ENCODE measurements at regions not wholly inside any gene's neighbourhood (a gene's known extent, or its start where the extent isn't known, plus 50 kb on each side); places are given as distances from the start of the nearest gene placed in this dataset.
"Not testable (repeated sequence)": the region's sequence is repeated elsewhere in the genome, so short reads cannot be mapped to it uniquely, and the experiment has no call there.

DNA sequence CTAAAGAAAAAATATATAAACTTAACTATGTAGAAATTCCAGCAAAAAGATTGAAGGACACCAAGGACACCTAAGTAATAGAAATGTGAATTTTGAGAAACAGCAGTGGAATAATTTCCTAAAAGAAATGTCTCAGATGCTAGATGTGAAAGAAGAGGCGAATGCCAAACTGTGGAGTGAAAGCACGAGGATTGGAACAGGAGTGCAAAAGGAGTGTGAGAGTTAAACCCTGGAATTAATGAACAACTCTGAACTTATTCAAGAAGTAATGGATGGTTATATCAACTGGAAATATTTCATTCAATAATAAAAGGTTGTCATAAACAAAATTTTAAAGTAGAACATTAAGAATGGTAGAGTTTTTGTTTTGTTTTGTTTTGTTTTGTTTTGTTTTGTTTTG is 78.5 kb upstream of the SGIP1 start:
- no peak for DNase-seq (ENCODE audit: low read depth in 4 of 4, low spot score in 3 of 4)

DNA sequence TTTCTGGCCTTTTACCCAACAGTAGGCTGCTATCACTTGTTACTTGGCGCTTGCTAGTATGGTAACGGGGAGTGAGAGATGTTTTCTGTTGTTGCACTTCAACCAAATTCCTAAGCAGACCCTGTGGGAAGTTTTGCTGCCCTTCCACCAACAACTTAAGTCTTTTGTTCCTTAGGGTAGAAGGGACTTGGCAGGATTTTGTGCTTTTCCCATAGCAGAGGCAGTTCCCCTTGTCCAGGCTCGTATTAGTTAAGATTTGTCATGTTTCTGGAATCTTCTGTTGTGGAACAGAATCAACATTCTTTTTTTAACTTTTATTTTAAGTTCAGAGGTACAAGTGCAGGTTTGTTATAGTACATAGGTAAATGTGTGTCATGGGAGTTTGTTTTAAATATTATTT is 73.2 kb upstream of the SGIP1 start:
- no peak for DNase-seq (ENCODE audit: low read depth in 4 of 4, low spot score in 3 of 4)

DNA sequence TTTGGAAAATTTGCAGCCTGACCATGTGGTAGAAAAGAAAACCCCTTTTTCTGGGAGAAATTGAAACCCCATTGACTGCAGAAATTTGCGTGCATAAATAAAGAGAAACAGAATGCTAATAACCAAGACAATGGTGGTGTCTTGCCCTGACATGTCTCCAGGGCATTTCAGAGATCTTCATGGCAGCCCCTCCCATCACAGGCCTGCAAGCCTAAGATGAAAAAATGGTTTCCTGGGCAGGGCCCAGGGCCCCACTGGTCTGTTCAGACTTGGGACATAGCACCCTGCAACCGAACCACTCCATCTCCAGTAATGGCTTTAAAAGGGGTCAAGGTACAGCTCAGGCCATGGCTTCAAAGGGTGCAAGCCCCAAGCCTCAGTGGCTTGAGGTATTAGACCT is 71.6 kb upstream of the SGIP1 start:
- no peak for DNase-seq (ENCODE audit: low read depth in 4 of 4, low spot score in 3 of 4)

DNA sequence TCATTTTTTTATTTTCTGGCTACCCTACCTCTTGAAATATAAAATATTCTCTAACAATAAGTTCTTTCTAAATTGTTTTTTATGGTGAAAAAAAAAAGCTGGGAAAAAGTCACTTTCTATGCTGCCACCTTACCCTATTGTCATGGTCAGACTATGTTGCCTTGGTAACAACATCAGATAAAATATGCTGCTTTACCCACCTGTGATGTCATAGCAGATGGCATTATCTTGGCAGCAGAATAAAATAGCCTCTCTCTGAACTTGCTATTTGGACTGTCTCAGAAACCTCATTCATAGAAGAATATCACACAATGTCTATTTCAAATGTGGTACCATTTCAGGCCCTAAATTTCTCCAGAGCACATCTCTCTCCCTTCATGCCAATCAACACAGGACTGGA is 69.6 kb upstream of the SGIP1 start:
- DNase-seq (ENCODE audit: low read depth in 4 of 4, low spot score in 3 of 4), result no peak

DNA sequence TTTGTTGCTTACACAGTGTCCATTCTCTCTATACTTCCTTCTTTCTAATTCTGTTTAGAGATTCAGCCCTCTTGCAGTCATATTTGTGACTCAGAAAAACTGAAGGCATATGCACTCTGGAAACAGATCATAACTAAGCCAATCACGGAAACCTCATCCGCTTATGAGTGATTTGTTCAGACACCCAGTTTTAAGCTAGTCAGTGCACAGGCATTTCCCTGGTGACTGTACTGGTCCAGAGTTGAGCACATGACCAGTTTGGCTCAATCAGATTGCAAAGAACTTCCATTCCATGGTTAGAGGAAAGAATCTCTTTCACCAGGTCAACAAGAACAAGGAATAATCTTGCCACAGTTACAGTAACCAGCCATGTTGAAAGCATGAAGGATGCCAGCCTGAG is 69.2 kb upstream of the SGIP1 start:
- DNase-seq (ENCODE audit: low read depth in 4 of 4, low spot score in 3 of 4), result no peak

DNA sequence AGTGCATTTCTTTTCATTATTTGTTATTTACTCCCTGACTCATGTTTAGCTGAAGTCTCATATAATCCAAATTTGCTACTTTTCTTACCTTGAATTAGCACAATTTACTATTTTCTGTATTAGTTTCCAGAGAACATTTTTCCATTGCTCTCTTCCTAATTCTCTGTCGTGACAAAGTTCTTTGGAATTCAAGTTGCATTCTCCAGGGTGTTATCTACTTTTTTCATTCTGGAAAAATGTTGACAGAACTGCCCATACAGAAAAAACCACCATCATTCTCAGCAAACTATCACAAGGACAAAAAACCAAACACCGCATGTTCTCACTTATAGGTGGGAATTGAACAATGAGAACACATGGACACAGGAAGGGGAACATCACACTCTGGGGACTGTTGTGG is 67.3 kb upstream of the SGIP1 start:
- DNase-seq (ENCODE audit: low read depth in 4 of 4, low spot score in 3 of 4), result not testable (repeated sequence)

DNA sequence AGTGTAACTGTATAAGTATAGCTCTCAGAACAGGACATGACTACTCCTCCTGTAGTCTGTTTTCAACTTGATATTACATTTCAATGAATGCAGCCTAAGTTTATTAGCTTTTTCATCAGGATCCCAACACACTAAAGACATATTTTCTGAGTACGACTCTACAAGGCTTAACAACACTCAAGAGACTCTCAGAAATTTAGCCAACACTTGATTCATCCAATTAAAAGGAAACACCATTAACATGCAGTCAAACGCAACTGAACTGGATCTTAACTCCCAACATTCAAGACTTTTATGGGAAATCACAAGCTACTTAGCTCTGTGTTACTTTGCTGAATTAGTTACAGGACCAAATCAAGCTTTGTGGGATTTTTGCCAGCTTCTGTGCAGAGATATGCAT is 65.2 kb upstream of the SGIP1 start:
- DNase-seq (ENCODE audit: low read depth in 4 of 4, low spot score in 3 of 4), result no peak

DNA sequence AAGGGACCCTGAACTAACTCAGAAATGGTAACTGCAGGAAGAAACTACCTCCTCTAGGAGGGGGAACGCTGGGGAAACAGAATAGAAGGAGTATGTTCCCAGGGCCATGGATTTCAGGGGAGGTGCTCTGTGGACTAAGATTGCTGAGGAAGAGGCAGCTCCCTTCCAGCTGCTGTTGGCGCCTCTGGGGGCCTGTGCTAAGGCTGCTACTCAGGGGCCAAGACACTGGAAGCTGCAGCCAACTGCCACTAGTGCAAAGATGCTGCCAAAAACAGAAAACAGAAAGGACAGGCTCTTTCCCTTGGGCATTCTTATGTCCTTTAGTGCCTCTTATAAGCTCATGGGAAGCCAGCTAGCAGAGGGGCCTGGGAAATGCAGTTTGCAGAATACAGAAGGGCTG is 58.0 kb upstream of the SGIP1 start:
- no peak for DNase-seq (ENCODE audit: low read depth in 4 of 4, low spot score in 3 of 4)

DNA sequence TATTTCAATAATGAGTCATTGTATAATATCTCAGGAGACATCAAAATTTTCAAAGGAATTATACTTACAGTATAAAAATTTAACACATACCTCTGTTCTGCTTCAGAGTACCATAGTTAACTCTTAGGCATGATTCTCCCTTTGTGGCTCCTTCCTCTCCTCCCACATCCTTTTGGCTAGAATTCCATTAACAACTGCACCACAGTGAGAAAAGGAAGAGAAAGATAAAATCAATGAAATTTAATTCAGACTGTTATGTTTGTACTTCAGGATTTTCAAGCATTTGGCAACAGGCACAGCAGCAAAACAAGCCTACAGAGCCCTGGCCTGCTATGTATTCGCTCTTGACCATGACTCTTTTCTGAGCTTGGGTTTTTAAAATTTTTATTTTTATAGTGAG is 57.2 kb upstream of the SGIP1 start:
- no peak for DNase-seq (ENCODE audit: low read depth in 4 of 4, low spot score in 3 of 4)

DNA sequence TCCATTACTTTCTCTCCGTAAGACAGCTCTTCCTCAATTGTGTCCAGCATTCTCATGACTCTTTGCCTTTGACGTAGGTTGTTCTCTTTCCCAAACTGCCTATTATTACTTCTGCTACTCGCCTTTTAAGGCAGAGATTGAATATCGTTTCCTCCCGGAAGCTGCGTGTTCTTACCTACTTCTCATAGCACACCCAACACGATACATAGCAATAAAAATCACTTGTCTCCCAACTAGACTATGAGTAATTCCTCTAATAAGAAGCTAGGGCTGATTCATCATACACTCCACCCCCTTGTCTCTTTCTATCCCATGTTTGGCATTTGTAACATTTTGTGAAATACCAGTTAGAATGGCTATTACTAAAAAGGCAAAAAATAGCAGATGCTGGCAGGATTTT is 55.8 kb upstream of the SGIP1 start:
- DNase-seq (ENCODE audit: low read depth in 4 of 4, low spot score in 3 of 4), result no peak

DNA sequence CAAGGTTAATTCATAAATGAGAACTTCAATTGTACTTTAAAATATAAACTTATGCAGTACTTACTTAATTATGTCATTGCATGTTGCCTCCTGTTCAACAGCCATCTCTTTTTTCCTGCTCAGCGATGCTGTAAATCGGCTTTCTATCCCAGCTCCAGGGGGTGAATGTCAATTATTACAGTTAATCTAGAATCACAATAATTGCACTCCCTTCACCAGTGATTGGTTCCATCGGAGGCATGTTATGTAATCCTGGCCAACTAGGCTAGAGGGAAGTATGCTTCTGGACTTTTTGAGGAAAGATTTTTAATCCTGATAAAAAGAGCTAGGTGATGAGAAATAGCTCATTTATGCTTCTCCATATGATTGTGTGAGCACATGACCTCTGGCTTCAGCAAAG is 53.8 kb upstream of the SGIP1 start:
- no peak for DNase-seq (ENCODE audit: low read depth in 4 of 4, low spot score in 3 of 4)

DNA sequence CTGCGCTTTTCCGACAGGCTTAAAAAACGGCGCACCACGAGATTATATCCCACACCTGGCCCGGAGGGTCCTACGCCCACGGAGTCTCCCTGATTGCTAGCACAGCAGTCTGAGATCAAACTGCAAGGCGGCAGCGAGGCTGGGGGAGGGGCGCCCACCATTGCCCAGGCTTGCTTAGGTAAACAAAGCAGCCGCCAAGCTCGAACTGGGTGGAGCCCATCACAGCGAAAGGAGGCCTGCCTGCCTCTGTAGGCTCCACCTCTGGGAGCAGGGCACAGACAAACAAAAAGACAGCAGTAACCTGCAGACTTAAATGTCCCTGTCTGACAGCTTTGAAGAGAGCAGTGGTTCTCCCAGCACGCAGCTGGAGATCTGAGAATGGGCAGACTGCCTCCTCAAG is 52.7 kb upstream of the SGIP1 start:
- DNase-seq (ENCODE audit: low read depth in 4 of 4, low spot score in 3 of 4), result not testable (repeated sequence)
